OCI-LY3 (cell line): ENCODE measurements at regions not wholly inside any gene's neighbourhood (a gene's known extent, or its start where the extent isn't known, plus 50 kb on each side); places are given as distances from the start of the nearest gene placed in this dataset.

ENCODE experiments used
- H2AFZ ChIP-seq: fragments of 200-600, 300-600 bp; shearing (Covaris generic); 2 replicates; pipeline ENCODE4 v1.6.0; 2014; ENCODE audit warnings: antibody characterized with exemption, low read depth, low read length
- H3K27ac ChIP-seq: fragments of 200-600, 300-600 bp; sonication (generic); 2 replicates; pipeline ENCODE4 v1.5.1; 2014; ENCODE audit warnings: mild to moderate bottlenecking, low read length, moderate library complexity, mixed read lengths
- H3K27me3 ChIP-seq: fragments of 200-600, 300-600 bp; sonication (generic); 2 replicates; pipeline ENCODE4 v1.6.1; 2014; ENCODE audit warnings: low read depth, low read length, mixed read lengths
- H3K36me3 ChIP-seq: fragments of 200-600, 300-600 bp; sonication (generic); replicated peaks from 2 replicates; pipeline ENCODE3; 2014; ENCODE audit warnings: low read depth, low read length, mixed read lengths
- H3K4me1 ChIP-seq: fragments of 300-600, 200-600 bp; sonication (generic); 2 replicates; pipeline ENCODE4 v1.6.1; 2014; ENCODE audit warnings: low read length, mixed read lengths
- H3K4me2 ChIP-seq: fragments of 200-600, 300-600 bp; sonication (generic); 2 replicates; pipeline ENCODE4 v1.6.1; 2014; ENCODE audit warnings: low read length, mixed read lengths
- H3K4me3 ChIP-seq: fragments of 300-600, 200-600 bp; sonication (generic); 2 replicates; pipeline ENCODE4 v1.5.1; 2014; ENCODE audit warnings: antibody characterized with exemption, mild to moderate bottlenecking, low read length, moderate library complexity
- H3K79me2 ChIP-seq: fragments of 300-600, 200-600 bp; shearing (Covaris generic); 2 replicates; pipeline ENCODE4 v1.6.1; 2014; ENCODE audit warnings: mild to moderate bottlenecking, low read length, mixed read lengths
- H3K9ac ChIP-seq: fragments of 300-600, 200-600 bp; shearing (Covaris generic); 2 replicates; pipeline ENCODE4 v1.6.0; 2014; ENCODE audit warnings: mild to moderate bottlenecking, low read length, moderate library complexity
- H3K9me3 ChIP-seq: fragments of 200-600, 300-600 bp; shearing (Covaris generic); 2 replicates; pipeline ENCODE4 v1.6.1; 2014; ENCODE audit warnings: low read length, mixed read lengths; ENCODE audit not compliant: insufficient read depth
- H4K20me1 ChIP-seq: fragments of 200-600, 300-600 bp; sonication (generic); 2 replicates; pipeline ENCODE4 v1.6.1; 2016; ENCODE audit warnings: low read length, mixed read lengths; ENCODE audit not compliant: insufficient read depth
- EZH2phosphoT487 ChIP-seq: fragments of 200-600 bp; shearing (Covaris generic); IDR thresholded peaks from 2 replicates; pipeline ENCODE4 v1.6.1; 2018; ENCODE audit warnings: antibody characterized with exemption, mixed run types, low read depth
- TF ChIP-seq, protein P1 (sequence below): fragments of 200-600, 300-600 bp; sonication (generic); IDR thresholded peaks from 2 replicates; pipeline ENCODE4 v1.5.1; 2014; ENCODE audit warnings: antibody characterized with exemption, low read length, low read depth

DNA sequence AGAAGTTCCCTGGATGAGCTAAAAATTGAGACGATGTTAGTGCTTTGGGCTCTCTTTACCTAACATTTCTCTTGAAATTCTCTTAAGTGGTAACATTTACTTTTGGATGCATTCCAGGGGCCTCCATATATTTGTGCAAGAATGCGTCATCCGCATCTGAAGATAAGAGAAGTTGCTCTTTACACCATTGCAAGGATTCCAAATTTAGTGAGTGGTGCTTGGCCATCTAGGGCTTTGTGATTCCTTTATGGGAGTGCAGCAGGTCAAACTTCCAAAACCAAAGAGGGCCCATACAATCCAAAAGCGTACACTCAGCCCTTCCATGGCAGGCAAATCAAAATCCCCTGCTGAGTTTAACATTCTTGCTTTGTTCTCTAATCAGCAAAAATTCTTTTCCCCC lies 102.0 kb upstream of the DMAC1 start:
- TF ChIP-seq, protein P1, sequence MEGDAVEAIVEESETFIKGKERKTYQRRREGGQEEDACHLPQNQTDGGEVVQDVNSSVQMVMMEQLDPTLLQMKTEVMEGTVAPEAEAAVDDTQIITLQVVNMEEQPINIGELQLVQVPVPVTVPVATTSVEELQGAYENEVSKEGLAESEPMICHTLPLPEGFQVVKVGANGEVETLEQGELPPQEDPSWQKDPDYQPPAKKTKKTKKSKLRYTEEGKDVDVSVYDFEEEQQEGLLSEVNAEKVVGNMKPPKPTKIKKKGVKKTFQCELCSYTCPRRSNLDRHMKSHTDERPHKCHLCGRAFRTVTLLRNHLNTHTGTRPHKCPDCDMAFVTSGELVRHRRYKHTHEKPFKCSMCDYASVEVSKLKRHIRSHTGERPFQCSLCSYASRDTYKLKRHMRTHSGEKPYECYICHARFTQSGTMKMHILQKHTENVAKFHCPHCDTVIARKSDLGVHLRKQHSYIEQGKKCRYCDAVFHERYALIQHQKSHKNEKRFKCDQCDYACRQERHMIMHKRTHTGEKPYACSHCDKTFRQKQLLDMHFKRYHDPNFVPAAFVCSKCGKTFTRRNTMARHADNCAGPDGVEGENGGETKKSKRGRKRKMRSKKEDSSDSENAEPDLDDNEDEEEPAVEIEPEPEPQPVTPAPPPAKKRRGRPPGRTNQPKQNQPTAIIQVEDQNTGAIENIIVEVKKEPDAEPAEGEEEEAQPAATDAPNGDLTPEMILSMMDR, result no peak
- TF ChIP-seq EZH2phosphoT487, result no peak
- H3K4me2 ChIP-seq, result no peak overlapping the region
- H3K36me3 ChIP-seq, result no peaks in the 10 kb centered on the region
- H2AFZ ChIP-seq, result no peak overlapping the region
- no peak overlapping the region for H3K27ac ChIP-seq
- H3K4me3 ChIP-seq, result no peak overlapping the region
- H3K9ac ChIP-seq, result no peak overlapping the region
- no peaks in the 10 kb centered on the region for H3K4me1 ChIP-seq
- no peaks in the 10 kb centered on the region; the same call in 1 of the 2 replicates for H3K27me3 ChIP-seq
- H4K20me1 ChIP-seq, result no peaks in the 10 kb centered on the region
- no peaks in the 10 kb centered on the region for H3K9me3 ChIP-seq
- no peaks in the 10 kb centered on the region for H3K79me2 ChIP-seq

DNA sequence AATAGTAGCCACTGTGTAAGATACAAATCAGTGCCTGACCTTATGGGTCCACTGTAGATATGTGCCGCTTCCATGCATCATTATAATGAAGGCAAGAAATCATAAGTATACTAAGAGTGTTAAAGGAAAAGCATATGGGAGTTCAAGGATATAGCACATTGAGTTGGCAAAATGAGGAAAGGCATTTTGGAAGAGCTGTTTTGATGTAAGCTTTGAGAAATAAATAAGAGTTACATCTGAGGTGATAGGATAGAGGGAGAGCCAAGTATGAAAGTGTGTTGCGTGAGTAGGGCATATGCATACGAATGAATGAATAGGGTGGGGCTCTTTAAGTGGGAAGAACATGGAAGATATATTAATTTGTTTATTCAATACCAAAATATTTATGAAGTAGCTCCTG lies 101.0 kb upstream of the DMAC1 start:
- no peaks in the 10 kb centered on the region for H3K79me2 ChIP-seq
- H3K9ac ChIP-seq, result no peak overlapping the region
- H3K27me3 ChIP-seq, result no peaks in the 10 kb centered on the region; the same call in 1 of the 2 replicates
- no peaks in the 10 kb centered on the region for H3K36me3 ChIP-seq
- H4K20me1 ChIP-seq, result no peaks in the 10 kb centered on the region
- H3K9me3 ChIP-seq, result no peaks in the 10 kb centered on the region
- no peaks in the 10 kb centered on the region for H3K4me1 ChIP-seq
- no peak overlapping the region for H3K27ac ChIP-seq
- H3K4me2 ChIP-seq, result no peak overlapping the region
- TF ChIP-seq, protein P1, result no peak
- TF ChIP-seq EZH2phosphoT487, result no peak
- H3K4me3 ChIP-seq, result no peak overlapping the region
- H2AFZ ChIP-seq, result no peak overlapping the region

DNA sequence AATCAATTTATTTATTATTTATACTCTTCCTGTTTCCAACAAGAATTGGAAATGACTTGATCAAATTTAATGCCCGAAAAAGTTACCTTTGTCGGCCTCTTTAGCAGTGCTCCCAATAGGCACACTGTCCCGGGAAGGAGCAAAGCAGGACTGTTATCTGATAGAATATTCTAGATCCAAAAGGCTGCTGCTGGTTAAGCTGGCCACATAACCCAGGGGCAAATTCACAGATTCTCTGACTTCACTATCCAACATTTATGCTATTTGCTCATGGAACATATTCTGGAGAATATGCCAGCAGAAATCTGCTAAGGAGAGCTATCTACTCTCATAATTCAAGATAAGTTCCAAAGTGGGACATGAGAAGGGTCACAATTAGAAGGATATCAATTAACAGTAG lies 100.2 kb upstream of the DMAC1 start:
- H3K36me3 ChIP-seq, result no peaks in the 10 kb centered on the region
- H3K79me2 ChIP-seq, result no peaks in the 10 kb centered on the region
- no peak overlapping the region for H2AFZ ChIP-seq
- H4K20me1 ChIP-seq, result no peaks in the 10 kb centered on the region
- no peak overlapping the region for H3K27ac ChIP-seq
- H3K4me1 ChIP-seq, result no peaks in the 10 kb centered on the region
- no peak overlapping the region for H3K4me3 ChIP-seq
- H3K4me2 ChIP-seq, result no peak overlapping the region
- H3K27me3 ChIP-seq, result no peaks in the 10 kb centered on the region; the same call in 1 of the 2 replicates
- TF ChIP-seq, protein P1, result no peak
- no peak for TF ChIP-seq EZH2phosphoT487
- no peaks in the 10 kb centered on the region for H3K9me3 ChIP-seq
- H3K9ac ChIP-seq, result no peak overlapping the region

DNA sequence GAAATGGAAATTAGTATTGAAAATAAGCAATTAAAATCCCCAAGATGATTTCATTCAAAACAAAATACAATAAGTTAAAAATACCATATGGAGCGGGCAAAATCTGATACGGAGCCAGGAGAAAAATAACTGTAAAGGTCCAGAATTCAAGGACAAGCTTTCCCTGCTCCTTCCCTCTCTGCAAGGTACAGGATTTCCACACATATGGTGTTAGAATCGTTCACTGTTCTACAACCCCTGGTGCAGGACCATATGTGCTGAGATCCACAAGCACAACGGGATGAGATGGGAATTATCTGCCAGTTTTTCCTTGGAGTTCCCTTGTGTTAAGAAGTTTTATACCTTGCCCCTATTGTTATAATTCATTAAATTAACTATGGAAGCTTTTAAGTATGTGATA lies 94.7 kb upstream of the DMAC1 start:
- TF ChIP-seq EZH2phosphoT487, result no peak
- TF ChIP-seq, protein P1, result no peak
- H3K9ac ChIP-seq, result no peak overlapping the region
- H3K4me1 ChIP-seq, result no peaks in the 10 kb centered on the region
- no peak overlapping the region for H3K4me3 ChIP-seq
- no peaks in the 10 kb centered on the region; the same call in 1 of the 2 replicates for H3K27me3 ChIP-seq
- H3K27ac ChIP-seq, result no peak overlapping the region
- H3K79me2 ChIP-seq, result no peaks in the 10 kb centered on the region
- H3K4me2 ChIP-seq, result no peak overlapping the region
- no peaks in the 10 kb centered on the region for H3K36me3 ChIP-seq
- no peaks in the 10 kb centered on the region for H4K20me1 ChIP-seq
- H2AFZ ChIP-seq, result no peak overlapping the region
- H3K9me3 ChIP-seq, result no peaks in the 10 kb centered on the region
